IMR-90 (cell line): ENCODE measurements at regions not wholly inside any gene's neighbourhood (a gene's known extent, or its start where the extent isn't known, plus 50 kb on each side); places are given as distances from the start of the nearest gene placed in this dataset.

Source experiments
- ATAC-seq: fragments of 200-7000 bp; cut with Tn5 transposase; 2 replicates; pipeline ENCODE4 v1.9.1; 2020; ENCODE audit warnings: low read depth, mild to moderate bottlenecking, moderate library complexity
- BruUV-seq: library from RNA; stranded (reverse); fragments of 400-500 nt; replicated peaks from 2 replicates; lab custom pipeline; 2021; lab: Mats Ljungman, UMichigan
- CTCF ChIA-PET: fragments of 300-600 bp; formaldehyde crosslinking; extraction: SDS; loops from one replicate; lab custom pipeline; 2021; ENCODE audit warnings: antibody characterized with exemption; lab: Yijun Ruan, JAX
- POLR2A ChIA-PET: fragments of 300-600 bp; sonication (Branson Sonifier 250); formaldehyde crosslinking; loops from one replicate; lab custom pipeline; 2022; ENCODE audit warnings: antibody characterized with exemption; ENCODE audit not compliant: unreplicated experiment; lab: Charles Lee
- DNase-seq: peaks from one replicate; pipeline ENCODE4 v3.0.0; 2013
- H2AFZ ChIP-seq: replicated peaks from 2 replicates; pipeline ENCODE3; 2013; ENCODE audit warnings: low read length, mild to moderate bottlenecking; ENCODE audit not compliant: poor library complexity
- H2AK5ac ChIP-seq: 2 replicates; pipeline ENCODE4 v1.6.1; 2013; ENCODE audit warnings: low read depth, low read length, inconsistent platforms
- H2AK9ac ChIP-seq: replicated peaks from 2 replicates; pipeline ENCODE3; 2013; ENCODE audit warnings: mild to moderate bottlenecking, low read depth, low read length, moderate library complexity; ENCODE audit not compliant: poor library complexity
- H2BK120ac ChIP-seq: 2 replicates; pipeline ENCODE4 v1.6.1; 2013; ENCODE audit warnings: low read depth, low read length, inconsistent platforms
- H2BK15ac ChIP-seq: 3 replicates; pipeline ENCODE4 v1.6.1; 2013; ENCODE audit warnings: low read depth, low read length, inconsistent platforms
- H2BK20ac ChIP-seq: 2 replicates; pipeline ENCODE4 v1.6.1; 2013; ENCODE audit warnings: low read depth, mild to moderate bottlenecking, inconsistent platforms, low read length, moderate library complexity
- H2BK5ac ChIP-seq: 2 replicates; pipeline ENCODE4 v1.6.1; 2013; ENCODE audit warnings: mild to moderate bottlenecking, low read depth, low read length, inconsistent platforms; ENCODE audit not compliant: poor library complexity, severe bottlenecking
- H3K14ac ChIP-seq: replicated peaks from 2 replicates; pipeline ENCODE4 v1.6.1; 2013; ENCODE audit warnings: low read depth, low read length, inconsistent platforms
- H3K18ac ChIP-seq: 2 replicates; pipeline ENCODE4 v1.6.1; 2013; ENCODE audit warnings: low read depth, low read length, control low read depth
- H3K23ac ChIP-seq: 2 replicates; pipeline ENCODE4 v1.6.1; 2013; ENCODE audit warnings: low read depth, low read length, inconsistent platforms
- H3K27ac ChIP-seq: 2 replicates; pipeline ENCODE4 v1.5.1; 2013; ENCODE audit warnings: mild to moderate bottlenecking, control low read depth, low read length; ENCODE audit not compliant: insufficient read depth
- H3K27me3 ChIP-seq: 2 replicates; pipeline ENCODE4 v1.6.1; 2013; ENCODE audit warnings: low read length; ENCODE audit not compliant: control insufficient read depth, insufficient read depth
- H3K36me3 ChIP-seq: 2 replicates; pipeline ENCODE4 v1.6.1; 2013; ENCODE audit warnings: low read length, mixed read lengths; ENCODE audit not compliant: control insufficient read depth, insufficient read depth
- H3K4ac ChIP-seq: 2 replicates; pipeline ENCODE4 v1.6.1; 2013; ENCODE audit warnings: low read depth, low read length, inconsistent platforms
- H3K4me1 ChIP-seq: 2 replicates; pipeline ENCODE4 v1.6.1; 2013; ENCODE audit warnings: low read length, mixed read lengths; ENCODE audit not compliant: control insufficient read depth, insufficient read depth
- H3K4me2 ChIP-seq: 2 replicates; pipeline ENCODE4 v1.6.1; 2013; ENCODE audit warnings: low read depth, mild to moderate bottlenecking, control low read depth, low read length, moderate library complexity
- H3K4me3 ChIP-seq: 2 replicates; pipeline ENCODE4 v1.5.1; 2013; ENCODE audit warnings: low read depth, mild to moderate bottlenecking, control low read depth, low read length, moderate library complexity; ENCODE audit not compliant: insufficient read depth
- H3K56ac ChIP-seq: 2 replicates; pipeline ENCODE4 v1.6.1; 2013; ENCODE audit warnings: low read length, inconsistent platforms; ENCODE audit not compliant: insufficient read depth; ENCODE audit errors: extremely low read depth
- H3K79me1 ChIP-seq, 2 experiments: 2 replicates each; pipeline ENCODE4 v1.6.1; 2013; ENCODE audit warnings: low read length in 2 of 2, inconsistent platforms in 1 of 2, low read depth in 1 of 2
- H3K9ac ChIP-seq: 2 replicates; pipeline ENCODE4 v1.6.1; 2013; ENCODE audit warnings: low read depth, low read length, control low read depth
- H3K9me1 ChIP-seq: 2 replicates; pipeline ENCODE4 v1.6.1; 2013; ENCODE audit warnings: low read length, inconsistent platforms; ENCODE audit not compliant: insufficient read depth
- H3K9me3 ChIP-seq: 2 replicates; pipeline ENCODE4 v1.6.1; 2013; ENCODE audit warnings: low read length; ENCODE audit not compliant: control insufficient read depth, insufficient read depth
- H4K20me1 ChIP-seq: 2 replicates; pipeline ENCODE4 v1.6.1; 2013; ENCODE audit warnings: low read length, inconsistent platforms; ENCODE audit not compliant: insufficient read depth
- H4K5ac ChIP-seq: 2 replicates; pipeline ENCODE4 v1.6.1; 2013; ENCODE audit warnings: mild to moderate bottlenecking, low read depth, low read length, control low read depth
- H4K8ac ChIP-seq, 2 experiments: 2 replicates each; pipeline ENCODE4 v1.6.1; 2013; ENCODE audit warnings: low read depth in 2 of 2, low read length in 2 of 2, control low read depth in 1 of 2, inconsistent platforms in 1 of 2
- H4K91ac ChIP-seq: 2 replicates; pipeline ENCODE4 v1.6.1; 2013; ENCODE audit warnings: low read depth, low read length, inconsistent platforms; ENCODE audit not compliant: insufficient read depth
- BHLHE40 ChIP-seq: fragments of 150-350 bp; IDR thresholded peaks from 2 replicates; pipeline ENCODE4 v1.6.1; 2016; ENCODE audit warnings: mild to moderate bottlenecking, low read depth, low read length
- CEBPB ChIP-seq: IDR thresholded peaks from 2 replicates; pipeline ENCODE4 v1.6.1; 2012; ENCODE audit warnings: low read depth, low read length, improper control_type of control experiment
- CHD1 ChIP-seq: IDR thresholded peaks from 2 replicates; pipeline ENCODE4 v1.6.1; 2012; ENCODE audit warnings: low read depth, low read length, improper control_type of control experiment
- CTCF ChIP-seq: conservative IDR thresholded peaks from 2 replicates; pipeline ENCODE4 v1.5.1; 2012; ENCODE audit warnings: mild to moderate bottlenecking, low read depth, low read length, improper control_type of control experiment
- ELK1 ChIP-seq: fragments of 150-350 bp; IDR thresholded peaks from 2 replicates; pipeline ENCODE4 v1.6.1; 2016; ENCODE audit warnings: low read depth, mild to moderate bottlenecking, low read length, moderate library complexity, borderline replicate concordance
- FOS ChIP-seq: fragments of 150-350 bp; IDR thresholded peaks from 2 replicates; pipeline ENCODE4 v1.6.1; 2016; ENCODE audit warnings: low read depth, low read length
- MAFK ChIP-seq: IDR thresholded peaks from 2 replicates; pipeline ENCODE4 v1.6.1; 2012; ENCODE audit warnings: low read depth, low read length, improper control_type of control experiment
- MAZ ChIP-seq: IDR thresholded peaks from 2 replicates; pipeline ENCODE4 v1.6.1; 2012; ENCODE audit warnings: low read depth, mild to moderate bottlenecking, low read length, improper control_type of control experiment, moderate library complexity, borderline replicate concordance
- MXI1 ChIP-seq: IDR thresholded peaks from 2 replicates; pipeline ENCODE4 v1.6.1; 2012; ENCODE audit warnings: low read depth, mild to moderate bottlenecking, low read length, moderate library complexity, borderline replicate concordance
- NFE2L2 ChIP-seq: fragments of 150-350 bp; IDR thresholded peaks from 2 replicates; pipeline ENCODE4 v1.6.1; 2016; ENCODE audit warnings: low read depth, mild to moderate bottlenecking, low read length
- POLR2A ChIP-seq: IDR thresholded peaks from 2 replicates; pipeline ENCODE4 v1.6.1; 2012; ENCODE audit warnings: mild to moderate bottlenecking, low read depth, low read length
- RAD21 ChIP-seq: IDR thresholded peaks from 2 replicates; pipeline ENCODE4 v1.6.1; 2012; ENCODE audit warnings: low read length, improper control_type of control experiment
- RCOR1 ChIP-seq: IDR thresholded peaks from 2 replicates; pipeline ENCODE4 v1.6.1; 2012; ENCODE audit warnings: mild to moderate bottlenecking, low read length, improper control_type of control experiment; ENCODE audit not compliant: insufficient replicate concordance
- RFX5 ChIP-seq: IDR thresholded peaks from 2 replicates; pipeline ENCODE4 v1.8.0; 2012; ENCODE audit warnings: low read depth, mild to moderate bottlenecking, low read length, moderate library complexity
- SMC3 ChIP-seq: fragments of 150-350 bp; IDR thresholded peaks from 2 replicates; pipeline ENCODE4 v1.6.1; 2016; ENCODE audit warnings: low read depth, mild to moderate bottlenecking, antibody characterized with exemption, low read length, moderate library complexity
- USF2 ChIP-seq: fragments of 150-350 bp; IDR thresholded peaks from 2 replicates; pipeline ENCODE4 v1.6.1; 2017; ENCODE audit warnings: mild to moderate bottlenecking, antibody characterized with exemption, low read length, low read depth
- WGBS, 2 experiments: methylation state at CpG; one replicate each; pipeline versions ENCODE4 v1.1.5 to v1.1.7; 2013; ENCODE audit warnings: missing lambda C conversion rate in 2 of 2; ENCODE audit not compliant: insufficient read length in 1 of 2; ENCODE audit errors: extremely low coverage in 2 of 2; 5-methylcytosine and 5-hydroxymethylcytosine counted together
- dilution Hi-C: fragments of 300-500 bp; cut with HindIII; formaldehyde crosslinking; loops from one replicate; pipeline ENCODE4 v1.14.3; 2018; ENCODE audit warnings: low sequenced_read_pairs; ENCODE audit not compliant: unreplicated experiment
- in situ Hi-C: fragments of 300-500 bp; cut with MboI; formaldehyde crosslinking; loops from 3 replicates; pipeline ENCODE4 v1.14.3; 2019; ENCODE audit warnings: low sequenced_read_pairs, inconsistent platforms, mixed read lengths
- intact Hi-C: fragments of 100-400 bp; cut with micrococcal nuclease; formaldehyde crosslinking; loops from 2 replicates; pipeline ENCODE4 v1.10.0; 2022

- Histone ChIP-seq H3K79me1 (no peaks in the 10 kb centered on the region), H2AK9ac (no peak overlapping the region), H3K27me3 (no peaks in the 10 kb centered on the region), H4K20me1 (no peaks in the 10 kb centered on the region), H2BK20ac (no peak overlapping the region), H3K9me3 (0 out of 2 replicates have a peak, but pooled peaks cover 1% of the 10 kb centered on the region), H3K9me1 (no peaks in the 10 kb centered on the region), H4K91ac (no peak overlapping the region), H2BK15ac (no peak overlapping the region), H2AFZ (no peak overlapping the region), H3K4me1 (no peaks in the 10 kb centered on the region), H3K14ac (no peak overlapping the region), H3K4me3 (no peak overlapping the region), H2BK120ac (no peak overlapping the region), H3K4me2 (no peak overlapping the region), H3K9ac (no peak overlapping the region), H2BK5ac (no peak overlapping the region), H3K4ac (no peak overlapping the region), H3K18ac (no peak overlapping the region), H4K8ac (no peak overlapping the region), H3K27ac (no peak overlapping the region), H2AK5ac (no peak overlapping the region), H3K23ac (no peak overlapping the region), H4K5ac (no peak overlapping the region), H3K56ac (no peak overlapping the region), H3K36me3 (no peaks in the 10 kb centered on the region)
- dilution Hi-C loops: no loop called here
- no peak for ATAC-seq
- in situ Hi-C loops: no loop called here
- ChIA-PET POLR2A (no interaction called here), CTCF (no interaction called here)
- intact Hi-C loops: no loop called here
- no TSS peak for BruUV-seq
- no CpG with 5 or more reads among the region's 2 CpGs for WGBS, 2 experiments
- DNase-seq: no peak
- TF ChIP-seq MXI1 (no peak), POLR2A (no peak), RAD21 (no peak), RCOR1 (no peak), FOS (no peak), CTCF (no peak), CHD1 (no peak), RFX5 (no peak), CEBPB (no peak), SMC3 (no peak), USF2 (no peak), MAFK (no peak), BHLHE40 (no peak), ELK1 (no peak), MAZ (no peak), NFE2L2 (no peak)
Observed at GRCh38 chr16:59397638-59398037, 663.5 kb upstream of the GOT2 start.
